Liver (tissue), 8 donors: ENCODE measurements at regions not wholly inside any gene's neighbourhood (a gene's known extent, or its start where the extent isn't known, plus 50 kb on each side); places are given as distances from the start of the nearest gene placed in this dataset.

ENCODE experiments used
- DNase-seq: peaks from one replicate; pipeline ENCODE4 v3.0.0-alpha.2; 2017; ENCODE audit warnings: low spot score
- H3K27ac ChIP-seq, 2 donors: one replicate each; pipeline ENCODE4 v1.7.0; 2013; ENCODE audit warnings: inconsistent platforms in 2 of 2, low read length in 2 of 2, control low read depth in 1 of 2, low read depth in 1 of 2, mild to moderate bottlenecking in 1 of 2
- H3K27me3 ChIP-seq, 4 donors: one replicate each; pipeline versions ENCODE4 v1.6.1 to v1.7.0; 2013; ENCODE audit warnings: low read length in 3 of 4, inconsistent platforms in 1 of 4, mild to moderate bottlenecking in 1 of 4, moderate library complexity in 1 of 4; ENCODE audit not compliant: control insufficient read depth in 4 of 4, insufficient read depth in 4 of 4
- H3K36me3 ChIP-seq, 4 donors: one replicate each; pipeline versions ENCODE4 v1.6.1 to v1.7.0; 2013; ENCODE audit warnings: low read length in 3 of 4, mild to moderate bottlenecking in 3 of 4, low read depth in 1 of 4, moderate library complexity in 1 of 4; ENCODE audit not compliant: control insufficient read depth in 4 of 4, insufficient read depth in 3 of 4
- H3K4me1 ChIP-seq, 4 donors: one replicate each; pipeline versions ENCODE4 v1.6.1 to v1.7.0; 2013; ENCODE audit warnings: low read length in 3 of 4, mild to moderate bottlenecking in 3 of 4, moderate library complexity in 1 of 4; ENCODE audit not compliant: control insufficient read depth in 4 of 4, insufficient read depth in 4 of 4
- H3K4me3 ChIP-seq, 3 donors: one replicate each; pipeline versions ENCODE4 v1.6.1 to v1.7.0; 2013; ENCODE audit warnings: low read length in 3 of 3, control low read depth in 1 of 3, low read depth in 1 of 3, mild to moderate bottlenecking in 1 of 3
- H3K9ac ChIP-seq, 2 donors: one replicate each; pipeline ENCODE4 v1.7.0; 2013; ENCODE audit warnings: low read length in 2 of 2, mild to moderate bottlenecking in 2 of 2, moderate library complexity in 2 of 2, control low read depth in 1 of 2, low read depth in 1 of 2
- H3K9me3 ChIP-seq, 4 donors: one replicate each; pipeline versions ENCODE4 v1.6.1 to v1.7.0; 2013; ENCODE audit warnings: low read length in 3 of 4; ENCODE audit not compliant: control insufficient read depth in 4 of 4
- EGR1 ChIP-seq, 2 donors: IDR thresholded peaks; 2 replicates each; pipeline ENCODE4 v1.6.1; 2016 to 2018; ENCODE audit warnings: antibody characterized with exemption in 2 of 2, low read depth in 2 of 2
- FOXA1 ChIP-seq: IDR thresholded peaks from 2 replicates; pipeline ENCODE4 v1.6.1; 2016; ENCODE audit warnings: antibody characterized with exemption
- FOXA2 ChIP-seq: IDR thresholded peaks from 2 replicates; pipeline ENCODE4 v1.6.1; 2016; ENCODE audit warnings: antibody characterized with exemption
- GABPA ChIP-seq, 2 donors: IDR thresholded peaks in 1 of 2; conservative IDR thresholded peaks in 1 of 2; 2 replicates each; pipeline ENCODE4 v1.6.1; 2016; ENCODE audit warnings: antibody characterized with exemption in 2 of 2, mild to moderate bottlenecking in 1 of 2, moderate library complexity in 1 of 2
- HNF4A ChIP-seq, 2 donors: conservative IDR thresholded peaks; 2 replicates each; pipeline ENCODE4 v1.6.1; 2016; ENCODE audit warnings: antibody characterized with exemption in 2 of 2, mild to moderate bottlenecking in 2 of 2
- HNF4G ChIP-seq: IDR thresholded peaks from 2 replicates; pipeline ENCODE4 v1.6.1; 2016; ENCODE audit warnings: antibody characterized with exemption
- JUND ChIP-seq, 2 donors: IDR thresholded peaks; 2 replicates each; pipeline ENCODE4 v1.6.1; 2016; ENCODE audit warnings: antibody characterized with exemption in 2 of 2
- NR2F2 ChIP-seq: IDR thresholded peaks from 2 replicates; pipeline ENCODE4 v1.6.1; 2016; ENCODE audit warnings: antibody characterized with exemption
- RAD21 ChIP-seq, 2 donors: IDR thresholded peaks; 2 replicates each; pipeline ENCODE4 v1.6.1; 2016; ENCODE audit warnings: antibody characterized with exemption in 2 of 2, mild to moderate bottlenecking in 2 of 2
- RXRA ChIP-seq, 2 donors: IDR thresholded peaks; 2 replicates each; pipeline ENCODE4 v1.6.1; 2017 to 2018; ENCODE audit warnings: antibody characterized with exemption in 2 of 2, mild to moderate bottlenecking in 1 of 2
- SP1 ChIP-seq: IDR thresholded peaks from 2 replicates; pipeline ENCODE4 v1.6.1; 2018; ENCODE audit warnings: antibody characterized with exemption, mild to moderate bottlenecking
- TAF1 ChIP-seq: conservative IDR thresholded peaks from 2 replicates; pipeline ENCODE4 v1.6.1; 2016; ENCODE audit warnings: antibody characterized with exemption, mild to moderate bottlenecking
- YY1 ChIP-seq: IDR thresholded peaks from 2 replicates; pipeline ENCODE4 v1.6.1; 2016; ENCODE audit warnings: antibody characterized with exemption, mild to moderate bottlenecking
- WGBS: extraction: QIAGEN DNeasy Blood & Tissue Kit; methylation state at CpG from one replicate; pipeline ENCODE4 v1.1.7; 2013; 5-methylcytosine and 5-hydroxymethylcytosine counted together
- TF ChIP-seq, protein P1 (sequence below): IDR thresholded peaks from 2 replicates; pipeline ENCODE4 v1.6.1; 2016; ENCODE audit warnings: antibody characterized with exemption
- TF ChIP-seq, protein P2 (sequence below): IDR thresholded peaks from 2 replicates; pipeline ENCODE4 v1.6.1; 2016; ENCODE audit warnings: antibody characterized with exemption
- TF ChIP-seq, protein P3 (sequence below): IDR thresholded peaks from 2 replicates; pipeline ENCODE4 v1.6.1; 2016; ENCODE audit warnings: antibody characterized with exemption
- TF ChIP-seq, protein P4 (sequence below): IDR thresholded peaks from 2 replicates; pipeline ENCODE4 v1.6.1; 2016; ENCODE audit warnings: antibody characterized with exemption, mild to moderate bottlenecking
- TF ChIP-seq, protein P5 (sequence below): fragments of 150-350 bp; IDR thresholded peaks from 2 replicates; pipeline ENCODE4 v1.5.1; 2017; ENCODE audit warnings: improper control_type of control experiment, low read depth, low read length; ENCODE audit not compliant: missing input control
- donor health status: healthy.
- donor health status: healthy.
- donor health status: healthy.
- donor health status: healthy.
- donor health status: healthy.

DNA sequence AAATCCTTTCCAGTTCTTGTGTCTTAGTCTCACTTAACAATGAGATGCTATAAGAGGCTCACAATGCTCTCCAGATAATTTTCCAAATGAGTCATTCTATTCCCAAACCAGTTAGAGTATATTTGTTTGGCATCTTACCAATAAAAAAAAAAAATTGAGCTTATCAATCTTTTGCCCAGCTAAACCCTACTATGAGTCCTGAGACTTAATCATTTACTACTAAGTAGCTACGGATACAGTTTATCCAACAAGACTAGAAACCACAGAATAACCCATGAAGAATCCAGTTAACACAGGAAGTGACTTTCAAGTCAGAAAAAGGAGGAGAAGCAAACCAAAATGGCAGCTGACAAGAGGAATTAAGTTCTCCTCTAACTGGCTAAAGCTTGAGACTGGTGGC lies 330.3 kb upstream of the XYLT1 start:
- H3K9me3 ChIP-seq = no peaks in the 10 kb centered on the region
- no peak overlapping the region for H3K9ac ChIP-seq
- no peak for TF ChIP-seq YY1
- no peak for TF ChIP-seq EGR1 (IDR thresholded peaks at IDR 0.05; ENCODE audit: low read depth in 2 of 2)
- TF ChIP-seq, protein P1, sequence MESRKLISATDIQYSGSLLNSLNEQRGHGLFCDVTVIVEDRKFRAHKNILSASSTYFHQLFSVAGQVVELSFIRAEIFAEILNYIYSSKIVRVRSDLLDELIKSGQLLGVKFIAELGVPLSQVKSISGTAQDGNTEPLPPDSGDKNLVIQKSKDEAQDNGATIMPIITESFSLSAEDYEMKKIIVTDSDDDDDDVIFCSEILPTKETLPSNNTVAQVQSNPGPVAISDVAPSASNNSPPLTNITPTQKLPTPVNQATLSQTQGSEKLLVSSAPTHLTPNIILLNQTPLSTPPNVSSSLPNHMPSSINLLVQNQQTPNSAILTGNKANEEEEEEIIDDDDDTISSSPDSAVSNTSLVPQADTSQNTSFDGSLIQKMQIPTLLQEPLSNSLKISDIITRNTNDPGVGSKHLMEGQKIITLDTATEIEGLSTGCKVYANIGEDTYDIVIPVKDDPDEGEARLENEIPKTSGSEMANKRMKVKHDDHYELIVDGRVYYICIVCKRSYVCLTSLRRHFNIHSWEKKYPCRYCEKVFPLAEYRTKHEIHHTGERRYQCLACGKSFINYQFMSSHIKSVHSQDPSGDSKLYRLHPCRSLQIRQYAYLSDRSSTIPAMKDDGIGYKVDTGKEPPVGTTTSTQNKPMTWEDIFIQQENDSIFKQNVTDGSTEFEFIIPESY = no peak
- no peak for TF ChIP-seq GABPA (IDR thresholded peaks at IDR 0.05 in 1 of 2, conservative IDR thresholded peaks at IDR 0.05 in 1 of 2)
- no peak for TF ChIP-seq NR2F2
- no peak for TF ChIP-seq TAF1
- TF ChIP-seq RAD21 (IDR thresholded peaks at IDR 0.05) = no peak
- TF ChIP-seq, protein P2, sequence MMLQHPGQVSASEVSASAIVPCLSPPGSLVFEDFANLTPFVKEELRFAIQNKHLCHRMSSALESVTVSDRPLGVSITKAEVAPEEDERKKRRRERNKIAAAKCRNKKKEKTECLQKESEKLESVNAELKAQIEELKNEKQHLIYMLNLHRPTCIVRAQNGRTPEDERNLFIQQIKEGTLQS = no peak
- no peak for TF ChIP-seq SP1
- TF ChIP-seq FOXA2 = no peak
- TF ChIP-seq JUND (IDR thresholded peaks at IDR 0.05) = no peak
- TF ChIP-seq FOXA1 = no peak
- TF ChIP-seq, protein P3, sequence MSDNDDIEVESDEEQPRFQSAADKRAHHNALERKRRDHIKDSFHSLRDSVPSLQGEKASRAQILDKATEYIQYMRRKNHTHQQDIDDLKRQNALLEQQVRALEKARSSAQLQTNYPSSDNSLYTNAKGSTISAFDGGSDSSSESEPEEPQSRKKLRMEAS = no peak
- TF ChIP-seq, protein P4, sequence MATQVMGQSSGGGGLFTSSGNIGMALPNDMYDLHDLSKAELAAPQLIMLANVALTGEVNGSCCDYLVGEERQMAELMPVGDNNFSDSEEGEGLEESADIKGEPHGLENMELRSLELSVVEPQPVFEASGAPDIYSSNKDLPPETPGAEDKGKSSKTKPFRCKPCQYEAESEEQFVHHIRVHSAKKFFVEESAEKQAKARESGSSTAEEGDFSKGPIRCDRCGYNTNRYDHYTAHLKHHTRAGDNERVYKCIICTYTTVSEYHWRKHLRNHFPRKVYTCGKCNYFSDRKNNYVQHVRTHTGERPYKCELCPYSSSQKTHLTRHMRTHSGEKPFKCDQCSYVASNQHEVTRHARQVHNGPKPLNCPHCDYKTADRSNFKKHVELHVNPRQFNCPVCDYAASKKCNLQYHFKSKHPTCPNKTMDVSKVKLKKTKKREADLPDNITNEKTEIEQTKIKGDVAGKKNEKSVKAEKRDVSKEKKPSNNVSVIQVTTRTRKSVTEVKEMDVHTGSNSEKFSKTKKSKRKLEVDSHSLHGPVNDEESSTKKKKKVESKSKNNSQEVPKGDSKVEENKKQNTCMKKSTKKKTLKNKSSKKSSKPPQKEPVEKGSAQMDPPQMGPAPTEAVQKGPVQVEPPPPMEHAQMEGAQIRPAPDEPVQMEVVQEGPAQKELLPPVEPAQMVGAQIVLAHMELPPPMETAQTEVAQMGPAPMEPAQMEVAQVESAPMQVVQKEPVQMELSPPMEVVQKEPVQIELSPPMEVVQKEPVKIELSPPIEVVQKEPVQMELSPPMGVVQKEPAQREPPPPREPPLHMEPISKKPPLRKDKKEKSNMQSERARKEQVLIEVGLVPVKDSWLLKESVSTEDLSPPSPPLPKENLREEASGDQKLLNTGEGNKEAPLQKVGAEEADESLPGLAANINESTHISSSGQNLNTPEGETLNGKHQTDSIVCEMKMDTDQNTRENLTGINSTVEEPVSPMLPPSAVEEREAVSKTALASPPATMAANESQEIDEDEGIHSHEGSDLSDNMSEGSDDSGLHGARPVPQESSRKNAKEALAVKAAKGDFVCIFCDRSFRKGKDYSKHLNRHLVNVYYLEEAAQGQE = no peak
- TF ChIP-seq HNF4G = no peak
- no peak for TF ChIP-seq HNF4A (conservative IDR thresholded peaks at IDR 0.05)
- TF ChIP-seq, protein P5, sequence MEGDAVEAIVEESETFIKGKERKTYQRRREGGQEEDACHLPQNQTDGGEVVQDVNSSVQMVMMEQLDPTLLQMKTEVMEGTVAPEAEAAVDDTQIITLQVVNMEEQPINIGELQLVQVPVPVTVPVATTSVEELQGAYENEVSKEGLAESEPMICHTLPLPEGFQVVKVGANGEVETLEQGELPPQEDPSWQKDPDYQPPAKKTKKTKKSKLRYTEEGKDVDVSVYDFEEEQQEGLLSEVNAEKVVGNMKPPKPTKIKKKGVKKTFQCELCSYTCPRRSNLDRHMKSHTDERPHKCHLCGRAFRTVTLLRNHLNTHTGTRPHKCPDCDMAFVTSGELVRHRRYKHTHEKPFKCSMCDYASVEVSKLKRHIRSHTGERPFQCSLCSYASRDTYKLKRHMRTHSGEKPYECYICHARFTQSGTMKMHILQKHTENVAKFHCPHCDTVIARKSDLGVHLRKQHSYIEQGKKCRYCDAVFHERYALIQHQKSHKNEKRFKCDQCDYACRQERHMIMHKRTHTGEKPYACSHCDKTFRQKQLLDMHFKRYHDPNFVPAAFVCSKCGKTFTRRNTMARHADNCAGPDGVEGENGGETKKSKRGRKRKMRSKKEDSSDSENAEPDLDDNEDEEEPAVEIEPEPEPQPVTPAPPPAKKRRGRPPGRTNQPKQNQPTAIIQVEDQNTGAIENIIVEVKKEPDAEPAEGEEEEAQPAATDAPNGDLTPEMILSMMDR = no peak
- TF ChIP-seq RXRA (IDR thresholded peaks at IDR 0.05) = no peak
- no peaks in the 10 kb centered on the region for H3K4me1 ChIP-seq
- H3K27ac ChIP-seq = no peak overlapping the region
- 53% methylated on average over 1 of the region's 1 CpG for whole genome bisulfite sequencing
- no peak overlapping the region for H3K4me3 ChIP-seq
- no peaks in the 10 kb centered on the region for H3K27me3 ChIP-seq
- no peak for DNase-seq
- H3K36me3 ChIP-seq = no peaks in the 10 kb centered on the region
